ENCODE measurements at regions not wholly inside any gene's neighbourhood (a gene's known extent, or its start where the extent isn't known, plus 50 kb on each side); places are given as distances from the start of the nearest gene placed in this dataset.
"Not testable (repeated sequence)": the region's sequence is repeated elsewhere in the genome, so short reads cannot be mapped to it uniquely, and the experiment has no call there.

DNA sequence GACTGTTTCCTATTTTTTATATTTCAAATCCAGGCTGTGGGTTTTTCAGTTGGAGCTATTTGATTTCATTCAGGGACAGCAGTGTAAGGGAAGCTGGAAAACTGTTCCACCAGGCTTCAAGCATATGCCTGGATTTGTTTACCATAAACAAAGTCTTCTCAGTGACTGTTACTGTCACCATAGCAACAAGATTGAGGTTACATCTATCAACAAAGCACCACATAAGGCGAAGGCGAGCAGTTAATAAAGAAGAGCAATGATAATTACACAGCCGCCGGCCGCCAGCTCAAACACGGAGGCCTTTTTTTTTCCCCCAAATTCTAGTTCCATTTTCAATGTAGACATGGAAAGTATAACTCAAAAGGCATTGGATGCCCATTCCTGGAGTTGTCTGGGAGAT lies 553.7 kb upstream of the SYT4 start:
- Histone ChIP-seq H3K4me1 (ENCODE audit: control insufficient read depth in 2 of 3, insufficient read depth in 2 of 3, low read depth in 1 of 3, low read length in 3 of 3) (no peaks in the 10 kb centered on the region), H3K9me3 (ENCODE audit: control insufficient read depth in 2 of 3, insufficient read depth in 1 of 3, low read length in 3 of 3) (no peaks in the 10 kb centered on the region), H3K9ac (ENCODE audit: low read length in 3 of 3) (no peak overlapping the region), H3K27ac (ENCODE audit: low read depth in 2 of 2, low read length in 2 of 2) (no peak overlapping the region), H3K4me3 (ENCODE audit: low read length in 3 of 3) (no peak overlapping the region), H3K27me3 (ENCODE audit: control insufficient read depth, insufficient read depth, low read length) (no peaks in the 10 kb centered on the region), H3K36me3 (ENCODE audit: control insufficient read depth in 2 of 3, insufficient read depth in 3 of 3, low read length in 3 of 3) (no peaks in the 10 kb centered on the region)
- intact Hi-C loops (cut with DNase I) = no loop called here
- FAIRE-seq (no peak), DNase-seq (peak in 3 of 5 donors; percentile 9 to 54 (median 50))
- TF ChIP-seq, protein P1, sequence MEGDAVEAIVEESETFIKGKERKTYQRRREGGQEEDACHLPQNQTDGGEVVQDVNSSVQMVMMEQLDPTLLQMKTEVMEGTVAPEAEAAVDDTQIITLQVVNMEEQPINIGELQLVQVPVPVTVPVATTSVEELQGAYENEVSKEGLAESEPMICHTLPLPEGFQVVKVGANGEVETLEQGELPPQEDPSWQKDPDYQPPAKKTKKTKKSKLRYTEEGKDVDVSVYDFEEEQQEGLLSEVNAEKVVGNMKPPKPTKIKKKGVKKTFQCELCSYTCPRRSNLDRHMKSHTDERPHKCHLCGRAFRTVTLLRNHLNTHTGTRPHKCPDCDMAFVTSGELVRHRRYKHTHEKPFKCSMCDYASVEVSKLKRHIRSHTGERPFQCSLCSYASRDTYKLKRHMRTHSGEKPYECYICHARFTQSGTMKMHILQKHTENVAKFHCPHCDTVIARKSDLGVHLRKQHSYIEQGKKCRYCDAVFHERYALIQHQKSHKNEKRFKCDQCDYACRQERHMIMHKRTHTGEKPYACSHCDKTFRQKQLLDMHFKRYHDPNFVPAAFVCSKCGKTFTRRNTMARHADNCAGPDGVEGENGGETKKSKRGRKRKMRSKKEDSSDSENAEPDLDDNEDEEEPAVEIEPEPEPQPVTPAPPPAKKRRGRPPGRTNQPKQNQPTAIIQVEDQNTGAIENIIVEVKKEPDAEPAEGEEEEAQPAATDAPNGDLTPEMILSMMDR (IDR thresholded peaks at IDR 0.05; ENCODE audit: borderline replicate concordance, extremely low read depth, insufficient read depth) = no peak

DNA sequence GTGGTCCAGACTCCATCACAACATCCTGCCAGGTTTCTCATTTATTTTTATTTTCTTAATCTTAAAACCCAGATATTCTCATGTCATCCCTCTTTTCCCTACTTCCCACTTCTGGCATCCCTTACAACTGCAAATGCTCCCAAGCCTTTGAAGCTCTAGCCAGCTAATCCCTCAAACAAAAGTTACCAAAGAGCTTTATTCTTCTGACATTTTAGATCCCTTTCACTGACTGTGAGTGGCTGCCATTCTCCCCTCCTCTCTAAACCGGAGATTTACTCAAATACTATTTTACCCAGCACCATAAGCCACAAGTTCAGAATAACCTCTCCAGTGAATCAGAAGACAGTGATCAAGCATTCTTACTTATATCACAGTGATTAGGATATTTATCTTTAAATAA lies 569.0 kb upstream of the SYT4 start:
- peaks cover 0 to 3% (median 0%) of the 10 kb centered on the region in 3 donors for H3K4me1 ChIP-seq (ENCODE audit: control insufficient read depth in 2 of 3, insufficient read depth in 2 of 3, low read depth in 1 of 3, low read length in 3 of 3)
- no peak overlapping the region for H3K27ac ChIP-seq (ENCODE audit: low read depth in 2 of 2, low read length in 2 of 2)
- H3K4me3 ChIP-seq (ENCODE audit: low read length in 3 of 3) = no peak overlapping the region
- FAIRE-seq (no peak), DNase-seq (no peak)
- H3K27me3 ChIP-seq (ENCODE audit: control insufficient read depth, insufficient read depth, low read length) = no peaks in the 10 kb centered on the region
- H3K36me3 ChIP-seq (ENCODE audit: control insufficient read depth in 2 of 3, insufficient read depth in 3 of 3, low read length in 3 of 3) = no peaks in the 10 kb centered on the region
- H3K9ac ChIP-seq (ENCODE audit: low read length in 3 of 3) = no peak overlapping the region
- H3K9me3 ChIP-seq (ENCODE audit: control insufficient read depth in 2 of 3, insufficient read depth in 1 of 3, low read length in 3 of 3) = no peaks in the 10 kb centered on the region
- TF ChIP-seq, protein P1 (IDR thresholded peaks at IDR 0.05; ENCODE audit: borderline replicate concordance, extremely low read depth, insufficient read depth) = no peak
- intact Hi-C loops (cut with DNase I) = no loop called here

DNA sequence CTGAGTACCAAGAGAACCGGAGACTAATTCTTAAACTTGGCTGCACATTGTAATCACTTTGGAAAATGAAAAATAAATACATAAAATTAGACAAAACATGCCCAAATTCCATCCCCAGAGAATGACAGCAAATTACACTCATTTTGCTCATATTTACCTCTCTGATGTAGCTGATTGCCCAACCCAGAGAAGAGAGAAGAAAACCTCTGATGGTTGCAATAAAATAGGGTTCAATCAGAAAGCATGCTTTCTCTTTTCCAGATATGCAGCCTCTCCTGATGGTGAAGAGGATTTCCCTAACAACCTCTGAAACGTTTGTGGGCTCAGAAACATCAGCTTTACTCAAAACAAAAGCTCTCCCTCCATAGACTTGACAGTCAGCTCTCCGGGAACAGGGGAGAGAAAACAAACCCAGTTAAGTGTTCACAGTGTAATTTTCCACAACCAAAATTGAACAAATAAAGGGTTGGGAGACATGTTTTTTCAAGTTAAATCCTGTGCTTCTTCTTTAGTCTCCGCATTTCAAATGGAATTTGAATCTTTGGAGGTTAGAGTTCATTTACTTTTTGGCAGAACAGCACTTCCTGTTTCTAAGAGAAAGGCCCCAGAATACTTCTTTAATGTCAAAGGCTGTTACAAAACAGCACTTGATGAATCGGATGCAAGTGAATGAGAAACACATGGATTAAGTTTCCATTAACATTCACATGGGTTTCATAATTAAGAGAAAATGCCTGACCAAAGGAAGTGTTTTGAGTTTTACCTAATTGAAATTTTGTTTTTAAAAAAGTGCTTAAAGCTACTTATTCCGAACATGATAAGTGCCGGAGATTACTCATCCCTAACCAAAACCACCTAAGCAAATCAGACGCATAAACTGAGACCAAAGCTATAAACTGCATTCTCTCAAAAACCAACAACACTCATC lies 570.1 kb upstream of the SYT4 start:
- peak in 2 of 5 donors; percentile 68 to 77 for DNase-seq
- no peak for FAIRE-seq
- no peaks in the 10 kb centered on the region for H3K27me3 ChIP-seq (ENCODE audit: control insufficient read depth, insufficient read depth, low read length)
- H3K27ac ChIP-seq (ENCODE audit: low read depth in 2 of 2, low read length in 2 of 2) = peak overlapping the region in 1 of 2 donors; percentile 48
- TF ChIP-seq, protein P1 (IDR thresholded peaks at IDR 0.05; ENCODE audit: borderline replicate concordance, extremely low read depth, insufficient read depth) = no peak
- no peaks in the 10 kb centered on the region for H3K9me3 ChIP-seq (ENCODE audit: control insufficient read depth in 2 of 3, insufficient read depth in 1 of 3, low read length in 3 of 3)
- no peaks in the 10 kb centered on the region for H3K36me3 ChIP-seq (ENCODE audit: control insufficient read depth in 2 of 3, insufficient read depth in 3 of 3, low read length in 3 of 3)
- H3K4me1 ChIP-seq (ENCODE audit: control insufficient read depth in 2 of 3, insufficient read depth in 2 of 3, low read depth in 1 of 3, low read length in 3 of 3) = peaks cover 0 to 3% (median 0%) of the 10 kb centered on the region in 3 donors
- H3K4me3 ChIP-seq (ENCODE audit: low read length in 3 of 3) = peak overlapping the region in 2 of 3 donors; percentile 18 to 30
- intact Hi-C loops (cut with DNase I) = no loop called here
- no peak overlapping the region for H3K9ac ChIP-seq (ENCODE audit: low read length in 3 of 3)

DNA sequence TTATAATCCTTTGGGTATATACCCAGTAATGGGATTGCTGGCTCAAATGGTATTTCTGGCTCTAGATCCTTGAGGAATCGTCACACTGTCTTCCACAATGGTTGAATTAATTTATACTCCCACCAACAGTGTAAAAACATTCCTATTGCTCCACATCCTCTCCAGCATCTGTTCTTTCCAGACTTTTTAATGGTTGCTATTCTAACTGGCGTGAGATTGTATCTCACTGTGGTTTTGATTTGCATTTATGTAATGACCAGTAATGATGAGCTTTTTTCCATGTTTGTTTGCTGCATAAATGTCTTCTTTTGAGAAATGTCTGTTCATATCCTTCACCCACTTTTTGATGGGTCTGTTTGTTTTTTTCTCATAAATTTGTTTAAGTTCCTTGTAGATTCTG lies 572.5 kb upstream of the SYT4 start:
- not testable (repeated sequence) for FAIRE-seq; H3K9me3 ChIP-seq (ENCODE audit: control insufficient read depth in 2 of 3, insufficient read depth in 1 of 3, low read length in 3 of 3)

More for the DNA sequence above, 572.5 kb upstream of the SYT4 start:
- H3K4me3 ChIP-seq (ENCODE audit: low read length in 3 of 3); H3K4me1 ChIP-seq (ENCODE audit: control insufficient read depth in 2 of 3, insufficient read depth in 2 of 3, low read depth in 1 of 3, low read length in 3 of 3); intact Hi-C loops (cut with DNase I); H3K36me3 ChIP-seq (ENCODE audit: control insufficient read depth in 2 of 3, insufficient read depth in 3 of 3, low read length in 3 of 3); H3K27ac ChIP-seq (ENCODE audit: low read depth in 2 of 2, low read length in 2 of 2); DNase-seq; H3K9ac ChIP-seq (ENCODE audit: low read length in 3 of 3); H3K27me3 ChIP-seq (ENCODE audit: control insufficient read depth, insufficient read depth, low read length): not testable (repeated sequence)

Data from kidney (tissue), 13 donors.